ENCODE measurements at regions not wholly inside any gene's neighbourhood (a gene's known extent, or its start where the extent isn't known, plus 50 kb on each side); places are given as distances from the start of the nearest gene placed in this dataset.

DNA sequence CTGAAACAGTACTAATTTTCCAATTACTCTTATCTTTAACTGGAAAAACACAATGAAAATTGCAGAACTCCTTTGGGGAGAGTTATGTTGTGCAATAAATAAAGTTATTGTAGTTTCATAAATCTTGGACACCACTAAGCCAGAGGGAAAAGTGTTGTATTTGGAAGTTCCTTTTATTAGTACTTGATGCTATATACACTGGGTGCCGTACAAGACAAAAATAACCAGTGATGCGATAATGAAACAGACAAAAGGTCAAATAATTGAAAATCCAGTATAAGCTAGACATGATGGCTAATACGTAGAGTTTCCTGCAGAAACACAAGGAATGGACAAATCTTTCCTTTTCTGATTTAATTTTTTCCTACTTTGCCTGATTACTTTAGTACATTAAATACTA, 541.1 kb downstream of the ETS1 start:
- H3K36me3 Mint-ChIP-seq (ENCODE audit: low read depth, unreplicated experiment) = no peaks in the 10 kb centered on the region
- no peak overlapping the region for H3K4me3 Mint-ChIP-seq (ENCODE audit: unreplicated experiment)
- TF ChIP-seq, protein P1, sequence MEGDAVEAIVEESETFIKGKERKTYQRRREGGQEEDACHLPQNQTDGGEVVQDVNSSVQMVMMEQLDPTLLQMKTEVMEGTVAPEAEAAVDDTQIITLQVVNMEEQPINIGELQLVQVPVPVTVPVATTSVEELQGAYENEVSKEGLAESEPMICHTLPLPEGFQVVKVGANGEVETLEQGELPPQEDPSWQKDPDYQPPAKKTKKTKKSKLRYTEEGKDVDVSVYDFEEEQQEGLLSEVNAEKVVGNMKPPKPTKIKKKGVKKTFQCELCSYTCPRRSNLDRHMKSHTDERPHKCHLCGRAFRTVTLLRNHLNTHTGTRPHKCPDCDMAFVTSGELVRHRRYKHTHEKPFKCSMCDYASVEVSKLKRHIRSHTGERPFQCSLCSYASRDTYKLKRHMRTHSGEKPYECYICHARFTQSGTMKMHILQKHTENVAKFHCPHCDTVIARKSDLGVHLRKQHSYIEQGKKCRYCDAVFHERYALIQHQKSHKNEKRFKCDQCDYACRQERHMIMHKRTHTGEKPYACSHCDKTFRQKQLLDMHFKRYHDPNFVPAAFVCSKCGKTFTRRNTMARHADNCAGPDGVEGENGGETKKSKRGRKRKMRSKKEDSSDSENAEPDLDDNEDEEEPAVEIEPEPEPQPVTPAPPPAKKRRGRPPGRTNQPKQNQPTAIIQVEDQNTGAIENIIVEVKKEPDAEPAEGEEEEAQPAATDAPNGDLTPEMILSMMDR (IDR thresholded peaks at IDR 0.05; ENCODE audit: unreplicated experiment) = no peak
- H3K27ac Mint-ChIP-seq (ENCODE audit: unreplicated experiment) = no peak overlapping the region
- peaks cover 3% of the 10 kb centered on the region for H3K4me1 Mint-ChIP-seq (ENCODE audit: unreplicated experiment)
- H3K27me3 Mint-ChIP-seq (ENCODE audit: unreplicated experiment) = no peaks in the 10 kb centered on the region
- DNase-seq (ENCODE audit: low spot score) = no peak
- H3K9me3 Mint-ChIP-seq (ENCODE audit: unreplicated experiment) = no peaks in the 10 kb centered on the region

DNA sequence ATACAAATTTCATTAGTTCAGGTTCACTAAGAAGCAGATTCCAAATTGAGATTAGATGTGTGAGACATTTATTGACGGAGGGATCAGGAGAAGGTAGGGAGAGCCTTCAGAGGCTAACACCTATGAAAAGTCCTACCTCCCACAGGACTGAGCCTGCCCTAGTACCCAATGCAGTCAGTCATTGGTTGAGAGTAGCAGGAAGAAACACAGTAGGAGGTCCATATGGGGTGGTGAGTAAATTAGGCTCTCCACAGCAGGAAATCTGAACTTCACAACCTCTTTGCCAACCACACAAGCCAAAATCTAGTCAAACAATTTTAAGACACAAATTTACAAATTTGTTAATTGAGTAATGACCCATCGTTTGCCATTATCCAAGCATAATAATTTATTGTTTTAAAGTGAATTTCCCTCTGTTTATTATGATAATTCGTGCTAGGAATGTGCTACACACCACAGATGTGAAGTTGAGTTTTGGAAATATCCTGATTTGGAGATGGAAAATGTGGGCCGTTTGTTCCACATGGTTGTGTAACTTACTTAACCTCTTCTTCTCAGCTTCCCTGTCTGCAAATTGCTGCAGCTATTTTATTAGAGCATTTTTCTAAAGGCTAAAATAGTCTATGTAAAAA, 542.1 kb downstream of the ETS1 start:
- Mint-ChIP-seq H3K4me1 (ENCODE audit: unreplicated experiment) (no peaks in the 10 kb centered on the region), H3K27me3 (ENCODE audit: unreplicated experiment) (no peaks in the 10 kb centered on the region), H3K9me3 (ENCODE audit: unreplicated experiment) (no peaks in the 10 kb centered on the region), H3K27ac (ENCODE audit: unreplicated experiment) (no peak overlapping the region), H3K4me3 (ENCODE audit: unreplicated experiment) (no peak overlapping the region), H3K36me3 (ENCODE audit: low read depth, unreplicated experiment) (no peaks in the 10 kb centered on the region)
- TF ChIP-seq, protein P1 (IDR thresholded peaks at IDR 0.05; ENCODE audit: unreplicated experiment) = no peak
- DNase-seq (ENCODE audit: low spot score) = no peak

- H3K9me3 Mint-ChIP-seq (ENCODE audit: unreplicated experiment) = no peaks in the 10 kb centered on the region
- no peak overlapping the region for H3K4me3 Mint-ChIP-seq (ENCODE audit: unreplicated experiment)
- no peaks in the 10 kb centered on the region for H3K4me1 Mint-ChIP-seq (ENCODE audit: unreplicated experiment)
- no peaks in the 10 kb centered on the region for H3K36me3 Mint-ChIP-seq (ENCODE audit: low read depth, unreplicated experiment)
- DNase-seq (ENCODE audit: low spot score) = no peak
- no peak overlapping the region for H3K27ac Mint-ChIP-seq (ENCODE audit: unreplicated experiment)
- H3K27me3 Mint-ChIP-seq (ENCODE audit: unreplicated experiment) = no peaks in the 10 kb centered on the region
- TF ChIP-seq, protein P1 (IDR thresholded peaks at IDR 0.05; ENCODE audit: unreplicated experiment) = no peak
Measured at GRCh38 chr11:128042290-128042751, 545.0 kb downstream of the ETS1 start.

DNA sequence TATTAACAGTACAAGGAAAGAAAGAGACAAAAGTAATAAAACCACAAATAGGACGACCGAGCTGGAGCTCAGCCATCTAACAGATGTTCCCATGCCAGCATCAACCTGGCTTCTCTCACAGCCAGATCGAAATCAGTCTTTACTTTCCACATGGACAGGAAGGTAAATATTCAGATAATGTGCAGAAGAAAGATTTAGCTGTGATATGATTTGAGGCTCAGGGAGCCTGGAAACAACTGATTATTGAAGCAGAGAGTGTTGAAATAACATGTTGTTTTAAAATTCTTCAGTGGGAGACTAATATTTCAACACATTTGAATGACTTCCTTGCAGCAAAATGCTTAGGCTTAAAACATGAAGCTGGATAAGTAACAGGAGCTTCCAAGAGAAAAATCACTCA, 546.8 kb downstream of the ETS1 start:
- H3K27ac Mint-ChIP-seq (ENCODE audit: unreplicated experiment) = no peak overlapping the region
- H3K4me3 Mint-ChIP-seq (ENCODE audit: unreplicated experiment) = no peak overlapping the region
- H3K27me3 Mint-ChIP-seq (ENCODE audit: unreplicated experiment) = no peaks in the 10 kb centered on the region
- TF ChIP-seq, protein P1 (IDR thresholded peaks at IDR 0.05; ENCODE audit: unreplicated experiment) = no peak
- no peaks in the 10 kb centered on the region for H3K9me3 Mint-ChIP-seq (ENCODE audit: unreplicated experiment)
- DNase-seq (ENCODE audit: low spot score) = no peak
- H3K4me1 Mint-ChIP-seq (ENCODE audit: unreplicated experiment) = no peaks in the 10 kb centered on the region
- H3K36me3 Mint-ChIP-seq (ENCODE audit: low read depth, unreplicated experiment) = no peaks in the 10 kb centered on the region

DNA sequence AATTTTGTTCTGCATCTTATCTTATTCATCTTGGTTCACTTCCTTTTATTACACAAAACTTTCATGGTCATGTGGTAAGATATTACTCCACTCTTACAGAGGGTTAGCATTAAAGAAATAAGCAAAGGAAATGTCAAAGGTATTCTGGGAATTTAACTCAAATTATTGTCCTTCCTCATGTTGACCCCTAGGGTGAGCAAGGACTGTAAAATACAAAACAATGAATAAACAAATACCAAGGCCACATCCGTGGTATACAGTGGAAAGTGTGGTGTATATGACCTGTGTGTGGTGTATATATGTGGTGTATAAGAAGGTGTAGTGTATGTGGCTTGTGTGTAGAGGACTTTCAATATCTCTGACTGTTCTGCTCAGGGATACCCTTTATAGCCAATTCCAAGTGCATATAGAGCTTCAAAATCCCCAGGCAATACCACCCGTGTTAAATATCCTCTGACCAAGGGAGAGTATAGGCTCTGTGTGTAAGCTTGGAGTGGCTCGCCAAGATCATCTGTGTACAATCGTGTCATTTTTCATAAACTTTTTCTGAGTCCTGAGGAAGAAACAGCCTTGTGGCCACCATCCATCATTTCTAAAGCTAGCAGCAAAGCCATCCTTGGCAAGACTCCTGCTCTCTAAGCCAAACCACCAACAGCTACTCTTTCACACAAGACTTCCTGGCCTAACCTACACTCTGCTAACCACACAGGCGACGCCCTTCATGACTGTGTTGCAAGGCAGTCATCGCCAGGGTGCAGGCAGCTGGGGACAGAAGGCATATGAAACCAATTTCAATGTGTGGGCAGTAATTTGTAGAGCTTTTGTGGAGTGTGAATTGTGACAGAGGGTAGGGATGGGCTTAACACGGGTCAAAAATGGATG, 548.0 kb downstream of the ETS1 start:
- DNase-seq (ENCODE audit: low spot score) = no peak
- Mint-ChIP-seq H3K27me3 (ENCODE audit: unreplicated experiment) (no peaks in the 10 kb centered on the region), H3K27ac (ENCODE audit: unreplicated experiment) (no peak overlapping the region), H3K4me1 (ENCODE audit: unreplicated experiment) (no peaks in the 10 kb centered on the region), H3K9me3 (ENCODE audit: unreplicated experiment) (no peaks in the 10 kb centered on the region), H3K36me3 (ENCODE audit: low read depth, unreplicated experiment) (no peaks in the 10 kb centered on the region), H3K4me3 (ENCODE audit: unreplicated experiment) (no peak overlapping the region)
- TF ChIP-seq, protein P1 (IDR thresholded peaks at IDR 0.05; ENCODE audit: unreplicated experiment) = peak; percentile 52
